Right atrium auricular region (tissue), 2 donors: ENCODE measurements at regions not wholly inside any gene's neighbourhood (a gene's known extent, or its start where the extent isn't known, plus 50 kb on each side); places are given as distances from the start of the nearest gene placed in this dataset.

Experiments
- DNase-seq: peaks from one replicate; pipeline ENCODE4 v3.0.0-alpha.2; 2019; ENCODE audit warnings: low spot score
- H3K27ac ChIP-seq, 2 donors: fragments of 200-600 bp; sonication (generic); 1 replicate in 1 of 2; 2 replicates in 1 of 2; pipeline ENCODE4 v1.5.1; 2016 to 2019
- H3K27me3 ChIP-seq, 2 donors: fragments of 200-600 bp; sonication (generic); one replicate each; pipeline versions ENCODE4 v1.5.1 to v1.6.0; 2017 to 2019
- H3K36me3 ChIP-seq: fragments of 200-600 bp; sonication (generic); one replicate; pipeline ENCODE4 v1.5.1; 2016
- H3K4me1 ChIP-seq, 2 donors: fragments of 200-600 bp; sonication (generic); one replicate each; pipeline versions ENCODE4 v1.5.1 to v1.6.0; 2017 to 2019
- H3K4me3 ChIP-seq, 2 donors: fragments of 200-600 bp; sonication (generic); 1 replicate in 1 of 2; 2 replicates in 1 of 2; pipeline ENCODE4 v1.5.1; 2017 to 2019; ENCODE audit warnings: mild to moderate bottlenecking in 1 of 2, moderate library complexity in 1 of 2
- H3K9me3 ChIP-seq, 2 donors: fragments of 200-600 bp; sonication (generic); one replicate each; pipeline ENCODE4 v1.5.1; 2019
- CTCF ChIP-seq, 2 donors: fragments of 200-600 bp; sonication (generic); IDR thresholded peaks; one replicate each; pipeline ENCODE4 v1.5.1; 2019; ENCODE audit warnings: antibody characterized with exemption in 2 of 2

GRCh38 chr7:156261581-156261980 lies 379.0 kb upstream of the RNF32 start:
- TF ChIP-seq CTCF (IDR thresholded peaks at IDR 0.05) = no peak
- Histone ChIP-seq H3K27me3 (no peaks in the 10 kb centered on the region), H3K27ac (no peak overlapping the region), H3K4me1 (no peaks in the 10 kb centered on the region), H3K36me3 (no peaks in the 10 kb centered on the region), H3K4me3 (no peak overlapping the region), H3K9me3 (no peaks in the 10 kb centered on the region)
- DNase-seq = no peak

DNA sequence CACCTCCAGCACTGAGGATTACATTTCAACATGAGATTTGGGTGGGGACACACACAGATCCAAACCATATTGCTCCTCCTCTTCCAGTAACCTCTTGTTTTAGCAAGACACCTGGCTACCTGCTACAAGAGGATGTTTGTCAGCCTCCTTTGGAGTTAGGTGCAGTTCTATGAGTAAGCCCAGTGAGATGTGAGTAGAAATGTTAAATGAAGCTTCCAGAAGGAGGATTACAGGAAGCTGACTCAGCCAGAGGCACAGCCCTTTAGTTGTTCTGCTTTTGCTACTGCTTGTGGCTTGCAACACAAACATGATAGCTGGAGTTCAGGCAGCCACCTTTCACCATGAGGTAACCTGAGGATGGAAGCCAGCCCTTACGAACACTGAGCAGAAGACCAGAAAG lies 382.7 kb upstream of the RNF32 start:
- TF ChIP-seq CTCF (IDR thresholded peaks at IDR 0.05) = no peak
- Histone ChIP-seq H3K4me1 (no peaks in the 10 kb centered on the region), H3K4me3 (no peak overlapping the region), H3K36me3 (no peaks in the 10 kb centered on the region), H3K27ac (no peak overlapping the region), H3K9me3 (no peaks in the 10 kb centered on the region), H3K27me3 (no peaks in the 10 kb centered on the region)
- DNase-seq = no peak

GRCh38 chr7:156255635-156256034 lies 384.9 kb upstream of the RNF32 start:
- no peaks in the 10 kb centered on the region for H3K36me3 ChIP-seq
- TF ChIP-seq CTCF (IDR thresholded peaks at IDR 0.05) = no peak
- no peaks in the 10 kb centered on the region for H3K9me3 ChIP-seq
- no peak for DNase-seq
- H3K27ac ChIP-seq = no peak overlapping the region
- no peaks in the 10 kb centered on the region for H3K4me1 ChIP-seq
- no peaks in the 10 kb centered on the region for H3K27me3 ChIP-seq
- H3K4me3 ChIP-seq = no peak overlapping the region

GRCh38 chr7:156251861-156252260 lies 388.7 kb upstream of the RNF32 start:
- H3K36me3 ChIP-seq = no peaks in the 10 kb centered on the region
- no peaks in the 10 kb centered on the region for H3K27me3 ChIP-seq
- no peak for TF ChIP-seq CTCF (IDR thresholded peaks at IDR 0.05)
- H3K27ac ChIP-seq = no peak overlapping the region
- no peaks in the 10 kb centered on the region for H3K4me1 ChIP-seq
- no peak overlapping the region for H3K4me3 ChIP-seq
- DNase-seq = no peak
- H3K9me3 ChIP-seq = no peaks in the 10 kb centered on the region

GRCh38 chr7:156240532-156240931 lies 400.0 kb upstream of the RNF32 start:
- no peak for TF ChIP-seq CTCF (IDR thresholded peaks at IDR 0.05)
- no peak for DNase-seq
- H3K9me3 ChIP-seq = no peaks in the 10 kb centered on the region

GRCh38 chr7:156238366-156239133 lies 402.0 kb upstream of the RNF32 start:
- Histone ChIP-seq H3K27ac (no peak overlapping the region), H3K4me1 (no peaks in the 10 kb centered on the region), H3K9me3 (no peaks in the 10 kb centered on the region), H3K27me3 (no peaks in the 10 kb centered on the region), H3K36me3 (no peaks in the 10 kb centered on the region), H3K4me3 (no peak overlapping the region)
- no peak for DNase-seq
- no peak for TF ChIP-seq CTCF (IDR thresholded peaks at IDR 0.05)

More at GRCh38 chr7:156240532-156240931, 400.0 kb upstream of the RNF32 start:
- H3K27me3 ChIP-seq = no peaks in the 10 kb centered on the region
- no peak overlapping the region for H3K27ac ChIP-seq
- H3K4me3 ChIP-seq = no peak overlapping the region
- H3K4me1 ChIP-seq = no peaks in the 10 kb centered on the region
- no peaks in the 10 kb centered on the region for H3K36me3 ChIP-seq
